Ishikawa (cell line): ENCODE measurements at regions not wholly inside any gene's neighbourhood (a gene's known extent, or its start where the extent isn't known, plus 50 kb on each side); places are given as distances from the start of the nearest gene placed in this dataset.

Experiments used
- CEBPB ChIP-seq: IDR thresholded peaks from 2 replicates; pipeline ENCODE4 v1.6.1; 2012
- CREB1 ChIP-seq: IDR thresholded peaks from 2 replicates; pipeline ENCODE4 v1.6.1; 2012; ENCODE audit warnings: low read depth
- EGR1 ChIP-seq: IDR thresholded peaks from 2 replicates; pipeline ENCODE4 v1.6.1; 2012
- EP300 ChIP-seq: IDR thresholded peaks from 2 replicates; pipeline ENCODE4 v1.6.1; 2012; ENCODE audit warnings: borderline replicate concordance
- FOXM1 ChIP-seq: IDR thresholded peaks from 2 replicates; pipeline ENCODE4 v1.6.1; 2012; ENCODE audit warnings: low read depth, borderline replicate concordance
- MAX ChIP-seq: IDR thresholded peaks from 2 replicates; pipeline ENCODE4 v1.6.1; 2012
- NFIC ChIP-seq: IDR thresholded peaks from 2 replicates; pipeline ENCODE4 v1.6.1; 2012
- RAD21 ChIP-seq: IDR thresholded peaks from 2 replicates; pipeline ENCODE4 v1.6.1; 2012; ENCODE audit warnings: low read depth
- REST ChIP-seq: IDR thresholded peaks from 2 replicates; pipeline ENCODE4 v1.6.1; 2012; ENCODE audit warnings: low read depth, mild to moderate bottlenecking
- TAF1 ChIP-seq: IDR thresholded peaks from 2 replicates; pipeline ENCODE4 v1.6.1; 2012; ENCODE audit warnings: low read depth, mild to moderate bottlenecking
- TCF12 ChIP-seq: IDR thresholded peaks from 2 replicates; pipeline ENCODE4 v1.6.1; 2012; ENCODE audit warnings: low read depth
- TEAD4 ChIP-seq: IDR thresholded peaks from 2 replicates; pipeline ENCODE4 v1.6.1; 2012
- USF1 ChIP-seq: IDR thresholded peaks from 2 replicates; pipeline ENCODE4 v1.6.1; 2012
- YY1 ChIP-seq: IDR thresholded peaks from 2 replicates; pipeline ENCODE4 v1.6.1; 2012; ENCODE audit warnings: low read depth
- ZBTB7A ChIP-seq: IDR thresholded peaks from 2 replicates; pipeline ENCODE4 v1.6.1; 2012; ENCODE audit warnings: low read depth

DNA sequence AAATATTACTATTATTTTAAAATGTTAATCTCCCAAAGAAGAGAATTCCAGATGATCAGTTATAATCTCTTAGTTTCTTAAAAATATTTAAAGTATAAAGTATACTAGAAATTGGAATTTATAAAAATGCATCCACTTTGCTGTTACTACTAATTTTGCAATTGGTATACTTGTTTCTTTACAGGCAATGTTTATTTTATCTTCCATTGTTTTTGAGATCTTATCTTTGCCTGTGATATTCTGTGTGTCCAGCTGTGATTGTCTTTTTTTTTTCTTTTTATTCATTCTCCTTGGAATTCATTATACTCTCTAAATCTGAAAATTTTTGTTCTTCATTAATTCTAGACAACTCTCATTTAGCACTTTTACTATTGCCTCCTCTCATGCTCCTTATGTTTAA lies 652.6 kb downstream of the TNS3 start:
- no peak for TF ChIP-seq TCF12

GRCh38 chr7:46928719-46929118 lies 653.2 kb downstream of the TNS3 start:
- TF ChIP-seq EGR1: no peak
- no peak for TF ChIP-seq USF1

GRCh38 chr7:46927131-46927810 lies 654.6 kb downstream of the TNS3 start:
- TF ChIP-seq USF1: no peak
- no peak for TF ChIP-seq CREB1
- TF ChIP-seq EP300: no peak
- TF ChIP-seq REST: no peak
- no peak for TF ChIP-seq YY1
- TF ChIP-seq CEBPB: no peak
- no peak for TF ChIP-seq EGR1
- TF ChIP-seq TAF1: no peak
- TF ChIP-seq FOXM1: no peak
- no peak for TF ChIP-seq MAX
- TF ChIP-seq ZBTB7A: no peak
- TF ChIP-seq RAD21: no peak
- no peak for TF ChIP-seq NFIC

GRCh38 chr7:46916581-46916980 lies 665.3 kb downstream of the TNS3 start:
- TF ChIP-seq EP300: no peak
- TF ChIP-seq TEAD4: no peak
- no peak for TF ChIP-seq MAX
- TF ChIP-seq FOXM1: no peak
- TF ChIP-seq YY1: no peak
- TF ChIP-seq EGR1: no peak
- TF ChIP-seq TCF12: no peak
- TF ChIP-seq NFIC: no peak
- no peak for TF ChIP-seq USF1
- no peak for TF ChIP-seq CEBPB
- no peak for TF ChIP-seq TAF1
- TF ChIP-seq REST: no peak
- no peak for TF ChIP-seq CREB1
- no peak for TF ChIP-seq ZBTB7A
- no peak for TF ChIP-seq RAD21

DNA sequence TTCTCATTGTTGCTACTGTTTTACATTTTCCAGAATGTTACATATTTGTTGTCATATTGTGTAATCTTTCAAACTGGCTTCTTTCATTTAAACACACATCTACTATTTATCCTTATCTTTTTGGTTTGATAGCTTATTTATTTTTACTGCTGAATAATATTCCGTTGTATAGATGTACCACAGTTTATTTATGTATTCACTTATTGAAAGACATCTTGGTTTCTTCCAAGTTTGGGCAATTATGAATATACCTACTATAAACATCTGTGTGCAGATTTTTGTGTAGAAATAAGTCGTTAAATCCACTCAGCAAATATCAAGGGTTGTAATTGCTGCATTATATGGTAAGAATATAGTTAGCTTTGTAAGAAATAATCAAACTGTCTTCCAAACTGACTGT lies 669.2 kb downstream of the TNS3 start:
- TF ChIP-seq CEBPB (no peak), EGR1 (no peak), FOXM1 (no peak)

DNA sequence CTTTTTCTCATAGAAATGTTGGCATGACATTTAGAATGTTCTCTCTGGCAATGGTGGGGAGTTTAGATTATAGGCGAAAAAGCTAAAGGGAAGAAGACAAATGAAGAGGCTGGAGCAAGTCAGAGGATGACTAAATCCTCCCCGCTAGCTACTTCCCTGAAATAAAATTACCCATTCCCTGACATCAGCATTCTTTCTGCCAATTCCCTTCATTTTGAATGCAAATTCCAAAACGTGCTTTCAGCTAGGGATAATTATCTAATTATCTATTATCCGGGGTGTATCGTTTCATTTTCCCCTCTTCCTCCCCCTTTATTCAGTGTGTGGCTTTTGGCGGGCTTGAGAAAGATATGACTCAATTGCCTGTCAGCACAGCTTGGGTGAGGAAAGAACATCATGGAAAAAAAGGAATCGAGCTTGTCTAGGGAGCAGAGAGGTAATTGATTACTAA lies 672.3 kb downstream of the TNS3 start:
- no peak for TF ChIP-seq REST
- no peak for TF ChIP-seq EGR1
- TF ChIP-seq YY1: no peak
- TF ChIP-seq ZBTB7A: no peak
- no peak for TF ChIP-seq NFIC
- no peak for TF ChIP-seq TEAD4
- no peak for TF ChIP-seq EP300
- TF ChIP-seq CREB1: no peak
- no peak for TF ChIP-seq TAF1
- no peak for TF ChIP-seq MAX
- no peak for TF ChIP-seq USF1
- TF ChIP-seq FOXM1: no peak
- TF ChIP-seq RAD21: no peak
- TF ChIP-seq CEBPB: no peak
- no peak for TF ChIP-seq TCF12
